ENCODE measurements at regions not wholly inside any gene's neighbourhood (a gene's known extent, or its start where the extent isn't known, plus 50 kb on each side); places are given as distances from the start of the nearest gene placed in this dataset.

GRCh38 chr9:82260691-82261090, 272.1 kb downstream of the SPATA31D1 start:
- no peaks in the 10 kb centered on the region for H3K27me3 Mint-ChIP-seq (ENCODE audit: low read depth)
- TF ChIP-seq, protein P1, sequence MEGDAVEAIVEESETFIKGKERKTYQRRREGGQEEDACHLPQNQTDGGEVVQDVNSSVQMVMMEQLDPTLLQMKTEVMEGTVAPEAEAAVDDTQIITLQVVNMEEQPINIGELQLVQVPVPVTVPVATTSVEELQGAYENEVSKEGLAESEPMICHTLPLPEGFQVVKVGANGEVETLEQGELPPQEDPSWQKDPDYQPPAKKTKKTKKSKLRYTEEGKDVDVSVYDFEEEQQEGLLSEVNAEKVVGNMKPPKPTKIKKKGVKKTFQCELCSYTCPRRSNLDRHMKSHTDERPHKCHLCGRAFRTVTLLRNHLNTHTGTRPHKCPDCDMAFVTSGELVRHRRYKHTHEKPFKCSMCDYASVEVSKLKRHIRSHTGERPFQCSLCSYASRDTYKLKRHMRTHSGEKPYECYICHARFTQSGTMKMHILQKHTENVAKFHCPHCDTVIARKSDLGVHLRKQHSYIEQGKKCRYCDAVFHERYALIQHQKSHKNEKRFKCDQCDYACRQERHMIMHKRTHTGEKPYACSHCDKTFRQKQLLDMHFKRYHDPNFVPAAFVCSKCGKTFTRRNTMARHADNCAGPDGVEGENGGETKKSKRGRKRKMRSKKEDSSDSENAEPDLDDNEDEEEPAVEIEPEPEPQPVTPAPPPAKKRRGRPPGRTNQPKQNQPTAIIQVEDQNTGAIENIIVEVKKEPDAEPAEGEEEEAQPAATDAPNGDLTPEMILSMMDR (IDR thresholded peaks at IDR 0.05; ENCODE audit: unreplicated experiment): no peak
- no peak overlapping the region for H3K27ac Mint-ChIP-seq
- no peak for DNase-seq (ENCODE audit: low spot score in 2 of 2, unreplicated experiment in 2 of 2)
- H3K4me1 Mint-ChIP-seq: peaks cover 11% of the 10 kb centered on the region
- no peaks in the 10 kb centered on the region for H3K36me3 Mint-ChIP-seq
- H3K4me3 Mint-ChIP-seq: no peak overlapping the region
- peaks cover 6% of the 10 kb centered on the region for H3K9me3 Mint-ChIP-seq

DNA sequence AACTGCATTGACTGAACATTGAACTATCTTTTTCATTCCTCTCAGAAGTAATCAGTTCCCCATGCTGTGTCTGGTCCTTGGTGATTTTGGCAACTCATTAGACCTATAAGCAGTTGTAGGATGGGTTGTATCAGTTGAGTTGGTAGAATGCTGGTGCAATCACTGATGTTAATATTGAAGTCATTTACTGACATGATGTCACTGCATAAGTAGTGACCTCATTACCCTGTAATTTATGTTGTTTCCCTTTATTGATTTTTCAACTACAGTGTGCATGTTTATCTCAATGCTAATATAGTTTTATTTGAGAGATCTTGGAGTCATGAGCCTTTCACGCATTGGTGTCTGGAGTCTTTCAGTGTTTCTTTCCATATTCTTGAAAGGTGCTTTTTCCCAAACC, 275.0 kb downstream of the SPATA31D1 start:
- Mint-ChIP-seq H3K4me3 (no peak overlapping the region), H3K27me3 (ENCODE audit: low read depth) (no peaks in the 10 kb centered on the region), H3K4me1 (peaks cover 10% of the 10 kb centered on the region), H3K27ac (no peak overlapping the region), H3K9me3 (peaks cover 6% of the 10 kb centered on the region), H3K36me3 (no peaks in the 10 kb centered on the region)
- TF ChIP-seq, protein P1 (IDR thresholded peaks at IDR 0.05; ENCODE audit: unreplicated experiment): no peak
- DNase-seq (ENCODE audit: low spot score in 2 of 2, unreplicated experiment in 2 of 2): no peak

- Mint-ChIP-seq H3K9me3 (no peaks in the 10 kb centered on the region), H3K27ac (peak overlapping the region; percentile 83), H3K4me3 (no peak overlapping the region), H3K36me3 (no peaks in the 10 kb centered on the region), H3K27me3 (ENCODE audit: low read depth) (no peaks in the 10 kb centered on the region), H3K4me1 (peaks cover 55% of the 10 kb centered on the region)
- no peak for DNase-seq (ENCODE audit: low spot score in 2 of 2, unreplicated experiment in 2 of 2)
- TF ChIP-seq, protein P1 (IDR thresholded peaks at IDR 0.05; ENCODE audit: unreplicated experiment): no peak
Observed at GRCh38 chr9:82271106-82271561, 282.6 kb downstream of the SPATA31D1 start.

DNA sequence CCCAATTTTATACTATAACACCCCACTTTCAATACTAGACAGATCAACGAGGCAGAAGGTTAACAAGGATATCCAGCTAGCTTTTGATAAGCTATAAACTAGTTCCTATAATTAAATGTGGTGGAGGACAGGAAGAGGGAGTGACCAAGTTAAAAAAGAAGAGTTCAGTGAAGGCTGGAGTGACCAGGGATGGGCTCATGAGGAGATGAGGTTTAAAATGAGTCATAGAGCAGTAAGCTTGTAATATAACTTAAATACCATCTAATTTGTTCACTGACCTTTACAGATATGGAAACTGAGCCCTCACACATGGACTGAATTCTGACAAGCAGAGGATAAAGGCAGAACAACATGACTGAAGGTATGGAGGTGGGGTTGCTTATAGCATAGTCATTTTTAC, 284.5 kb downstream of the SPATA31D1 start:
- TF ChIP-seq, protein P1 (IDR thresholded peaks at IDR 0.05; ENCODE audit: unreplicated experiment): no peak
- Mint-ChIP-seq H3K27me3 (ENCODE audit: low read depth) (no peaks in the 10 kb centered on the region), H3K4me1 (peaks cover 66% of the 10 kb centered on the region), H3K36me3 (no peaks in the 10 kb centered on the region), H3K9me3 (peaks cover 3% of the 10 kb centered on the region), H3K27ac (peak overlapping the region; percentile 54), H3K4me3 (no peak overlapping the region)
- no peak for DNase-seq (ENCODE audit: low spot score in 2 of 2, unreplicated experiment in 2 of 2)

- TF ChIP-seq, protein P1 (IDR thresholded peaks at IDR 0.05; ENCODE audit: unreplicated experiment): no peak
- Mint-ChIP-seq H3K36me3 (no peaks in the 10 kb centered on the region), H3K4me3 (no peak overlapping the region), H3K4me1 (peaks cover 58% of the 10 kb centered on the region), H3K9me3 (peaks cover 3% of the 10 kb centered on the region), H3K27me3 (ENCODE audit: low read depth) (no peaks in the 10 kb centered on the region), H3K27ac (peak overlapping the region; percentile 45)
- DNase-seq (ENCODE audit: low spot score in 2 of 2, unreplicated experiment in 2 of 2): no peak
Observed at GRCh38 chr9:82275258-82275927, 286.8 kb downstream of the SPATA31D1 start.

Data from mesothelial cell of epicardium (in vitro differentiated cells).